GM10248 (cell line): ENCODE measurements at regions not wholly inside any gene's neighbourhood (a gene's known extent, or its start where the extent isn't known, plus 50 kb on each side); places are given as distances from the start of the nearest gene placed in this dataset.

Experiments
- CTCF ChIA-PET: fragments of 300-600 bp; sonication (Branson Sonifier 250); formaldehyde crosslinking; extraction: SDS; loops from one replicate; lab custom pipeline; 2021; ENCODE audit warnings: antibody characterized with exemption; lab: Yijun Ruan, JAX
- POLR2A ChIA-PET: fragments of 350-650 bp; sonication (Branson Sonifier 250); formaldehyde crosslinking; extraction: SDS; loops from one replicate; lab custom pipeline; 2020; ENCODE audit warnings: antibody characterized with exemption; lab: Yijun Ruan, JAX
- DNase-seq: peaks from one replicate; pipeline ENCODE4 v3.0.0; 2012; ENCODE audit errors: extremely low spot score
- CTCF ChIP-seq: IDR thresholded peaks from 2 replicates; pipeline ENCODE4 v1.5.1; 2012; ENCODE audit warnings: mild to moderate bottlenecking, low read depth; ENCODE audit errors: extremely low read depth, missing control alignments, control extremely low read depth

- POLR2A ChIA-PET: no interaction called here
- no peak for DNase-seq
These were observed 59.1 kb upstream of the MPEG1 start for GRCh38 chr11:59271811-59272327.

GRCh38 chr11:59271247-59271755 lies 58.6 kb upstream of the MPEG1 start:
- POLR2A ChIA-PET: no interaction called here
- CTCF ChIA-PET: interaction anchor here (1.5 to 8.6 kb wide), 5 partner anchors 9 to 100 kb away, joined by 3 to 45 read pairs (median 4); partner anchors contain the start of gene DTX4
- DNase-seq: no peak
- TF ChIP-seq CTCF: no peak

More at GRCh38 chr11:59271811-59272327, 59.1 kb upstream of the MPEG1 start:
- no peak for TF ChIP-seq CTCF
- CTCF ChIA-PET: interaction anchor here (1.5 to 8.6 kb wide), 5 partner anchors 8 to 101 kb away, joined by 4 to 45 read pairs (median 6); partner anchors contain the start of gene DTX4

- TF ChIP-seq CTCF: no peak
- POLR2A ChIA-PET: no interaction called here
- no peak for DNase-seq
- CTCF ChIA-PET: interaction anchor here (0.8 to 2.6 kb wide), 4 partner anchors 17 to 96 kb away, joined by 3 to 15 read pairs (median 4); partner anchors contain the start of gene DTX4
These were observed 55.2 kb upstream of the MPEG1 start for GRCh38 chr11:59267736-59268475.

GRCh38 chr11:59267196-59267595 lies 54.5 kb upstream of the MPEG1 start:
- TF ChIP-seq CTCF: no peak
- ChIA-PET CTCF (interaction anchor here (0.8 to 2.6 kb wide), 6 partner anchors 9 to 95 kb away, joined by 3 to 15 read pairs (median 6); partner anchors contain the start of gene DTX4), POLR2A (no interaction called here)
- DNase-seq: peak; percentile 57

- POLR2A ChIA-PET: no interaction called here
- CTCF ChIA-PET: interaction anchor here (0.9 to 2.6 kb wide), 9 partner anchors 9 to 95 kb away, joined by 3 to 15 read pairs (median 4); partner anchors contain the start of gene DTX4
- TF ChIP-seq CTCF: no peak
These were observed 53.8 kb upstream of the MPEG1 start for GRCh38 chr11:59266491-59266890.

GRCh38 chr11:59265735-59266134 lies 53.0 kb upstream of the MPEG1 start:
- POLR2A ChIA-PET: no interaction called here
- no peak for TF ChIP-seq CTCF
- DNase-seq: no peak
- CTCF ChIA-PET: interaction anchor here (0.8 to 2.9 kb wide), 6 partner anchors 12 to 165 kb away, joined by 3 to 13 read pairs (median 4); partner anchors contain the start of gene DTX4

More at GRCh38 chr11:59266491-59266890, 53.8 kb upstream of the MPEG1 start:
- no peak for DNase-seq
